ENCODE measurements at regions not wholly inside any gene's neighbourhood (a gene's known extent, or its start where the extent isn't known, plus 50 kb on each side); places are given as distances from the start of the nearest gene placed in this dataset.

- 78% methylated on average over 4 of the region's 4 CpGs; no CpG with 5 or more reads in 1 of the 2 experiments for whole genome bisulfite sequencing, 2 experiments (ENCODE audit: extremely low coverage in 1 of 2, insufficient coverage in 1 of 2, insufficient read length in 1 of 2, insufficient replicate concordance in 2 of 2, low coverage in 1 of 2, low lambda C conversion rate in 2 of 2, missing lambda C conversion rate in 1 of 2)
- no peaks in the 10 kb centered on the region for H3K79me1 ChIP-seq (ENCODE audit: low read depth, low read length)
- no peak overlapping the region for H2BK12ac ChIP-seq (ENCODE audit: low read depth, low read length)
- no peak overlapping the region for H2AK5ac ChIP-seq (ENCODE audit: low read depth, low read length)
- H3K9ac ChIP-seq (replicated peaks in 1 of 4; ENCODE audit: extremely low read depth in 1 of 4, low read depth in 3 of 4, low read length in 3 of 4) = no peak overlapping the region
- no peaks in the 10 kb centered on the region for H3K27me3 ChIP-seq (replicated peaks in 1 of 4; ENCODE audit: control insufficient read depth in 3 of 4, extremely low read depth in 1 of 4, insufficient read depth in 3 of 4, low read length in 3 of 4)
- H4K8ac ChIP-seq (ENCODE audit: extremely low read depth, insufficient read depth, low read length) = no peak overlapping the region
- no peak overlapping the region for H3K14ac ChIP-seq (ENCODE audit: insufficient read length)
- no peak overlapping the region for H2BK15ac ChIP-seq (ENCODE audit: low read length)
- H3K27ac ChIP-seq (ENCODE audit: low read depth, low read length) = no peak overlapping the region
- no peaks in the 10 kb centered on the region for H3K79me2 ChIP-seq (ENCODE audit: control insufficient read depth in 1 of 2, insufficient read depth in 2 of 2, low read length in 2 of 2)
- DNase-seq (ENCODE audit: low read depth in 1 of 2, low spot score in 2 of 2) (peak in 1 of 2 experiments; percentile 1), FAIRE-seq (no peak)
- no peak overlapping the region for H3K23ac ChIP-seq (ENCODE audit: insufficient read length)
- ChIA-PET CTCF (ENCODE audit: partially characterized antibody) (interaction anchor here (1.2 kb wide), 1 partner anchor 18 kb away, joined by 3 read pairs; no protein-coding TSS in a partner anchor), POLR2A (ENCODE audit: partially characterized antibody) (no interaction called here)
- no peak overlapping the region for H3K18ac ChIP-seq (ENCODE audit: extremely low read depth, low read length)
- no peak overlapping the region for H2BK20ac ChIP-seq (ENCODE audit: low read length)
- H3K4me3 ChIP-seq (ENCODE audit: extremely low read depth in 1 of 4, insufficient read depth in 2 of 4, low read depth in 3 of 4, low read length in 4 of 4) = no peak overlapping the region
- H3K4me1 ChIP-seq (replicated peaks in 1 of 4; ENCODE audit: control insufficient read depth in 3 of 4, insufficient read depth in 4 of 4, low read length in 3 of 4) = peaks cover 0 to 3% (median 0%) of the 10 kb centered on the region in 4 experiments; a peak in 1 of 7 replicates
- H3K56ac ChIP-seq (replicated peaks; ENCODE audit: insufficient read length, low read depth, low read length) = no peak overlapping the region
- no peak overlapping the region for H2AFZ ChIP-seq (ENCODE audit: low read length)
- H4K91ac ChIP-seq (replicated peaks; ENCODE audit: insufficient read length, low read length) = no peak overlapping the region
- no peak overlapping the region for H2BK120ac ChIP-seq (replicated peaks; ENCODE audit: low read depth, low read length)
- H3K23me2 ChIP-seq (ENCODE audit: low read depth, low read length) = no peaks in the 10 kb centered on the region; the same call in 1 of the 2 replicates
- no peak overlapping the region for H2BK5ac ChIP-seq (ENCODE audit: low read depth, low read length)
- no peak for TF ChIP-seq CHD1 (IDR thresholded peaks at IDR 0.05; ENCODE audit: low read depth, low read length)
- TF ChIP-seq MAFK (IDR thresholded peaks at IDR 0.05; ENCODE audit: low read depth, low read length) = no peak
- TF ChIP-seq TEAD4 (IDR thresholded peaks at IDR 0.05; ENCODE audit: low read depth, low read length) = no peak
- TF ChIP-seq SAP30 (IDR thresholded peaks at IDR 0.05; ENCODE audit: insufficient read depth, insufficient replicate concordance, low read length) = no peak
- no peak for TF ChIP-seq KDM5A (IDR thresholded peaks at IDR 0.05; ENCODE audit: low read length)
- TF ChIP-seq YY1 (IDR thresholded peaks at IDR 0.05; ENCODE audit: low read depth, low read length) = no peak
- no peak for TF ChIP-seq SP2 (IDR thresholded peaks at IDR 0.05; ENCODE audit: low read length)
- no peak for TF ChIP-seq SIN3A (conservative IDR thresholded peaks at IDR 0.05 in 1 of 2, IDR thresholded peaks at IDR 0.05 in 1 of 2; ENCODE audit: low read depth in 1 of 2, low read length in 2 of 2)
- TF ChIP-seq POLR2A (IDR thresholded peaks at IDR 0.05; ENCODE audit: control extremely low read depth in 1 of 2, low read depth in 2 of 2, low read length in 2 of 2) = no peak
- TF ChIP-seq CEBPB (IDR thresholded peaks at IDR 0.05; ENCODE audit: low read depth, low read length) = no peak
- no peak for TF ChIP-seq NANOG (IDR thresholded peaks at IDR 0.05; ENCODE audit: insufficient read depth, low read depth, low read length, poor library complexity, severe bottlenecking)
- TF ChIP-seq MAX (IDR thresholded peaks at IDR 0.05) = no peak
- no peak overlapping the region for H3K4me2 ChIP-seq (ENCODE audit: insufficient read depth in 1 of 2, low read depth in 2 of 2, low read length in 2 of 2)
- H3K4ac ChIP-seq (replicated peaks; ENCODE audit: insufficient read length, low read depth, low read length) = no peak overlapping the region
- H4K5ac ChIP-seq (ENCODE audit: insufficient read length, low read depth, low read length) = no peak overlapping the region
- H4K20me1 ChIP-seq (replicated peaks in 1 of 2; ENCODE audit: control insufficient read depth in 1 of 2, insufficient read depth in 2 of 2, low read length in 2 of 2) = no peaks in the 10 kb centered on the region
- H3K9me3 ChIP-seq (ENCODE audit: insufficient read depth in 2 of 2, low read depth in 1 of 2, low read length in 1 of 2) = 0 out of 4 replicates have a peak, but pooled peaks cover 0 to 4% of the 10 kb centered on the region in 2 experiments
- no peaks in the 10 kb centered on the region for H3K36me3 ChIP-seq (ENCODE audit: control insufficient read depth in 2 of 4, insufficient read depth in 4 of 4, low read length in 3 of 4)
Measured at GRCh38 chr16:66186251-66186785, 180.2 kb upstream of the CDH5 start.

Data from H1 (cell line).